Sciatic nerve (tissue), 2 donors: ENCODE measurements at regions not wholly inside any gene's neighbourhood (a gene's known extent, or its start where the extent isn't known, plus 50 kb on each side); places are given as distances from the start of the nearest gene placed in this dataset.

Source experiments
- ATAC-seq: fragments of 200-7000 bp; cut with Tn5 transposase; one replicate; pipeline ENCODE4 v1.9.1; 2020; ENCODE audit warnings: mild to moderate bottlenecking, moderate library complexity
- DNase-seq: peaks from one replicate; pipeline ENCODE4 v3.0.0-alpha.2; 2020; ENCODE audit warnings: low spot score
- intact Hi-C: fragments of 100-400 bp; cut with DNase I; formaldehyde crosslinking; loops from one replicate; pipeline ENCODE4 v1.14.2; 2022
- donor health status: DM: no; HTN: no; CAD: no.
- donor health status: DM: no; HTN: no; CAD: no.

- intact Hi-C loops, result no loop called here
- DNase-seq (no peak), ATAC-seq (no peak)
Observed at GRCh38 chr10:106251573-106251972, 912.9 kb downstream of the SORCS1 start.

GRCh38 chr10:106242301-106242700 lies 922.2 kb downstream of the SORCS1 start:
- no peak for ATAC-seq
- DNase-seq, result no peak
- intact Hi-C loops, result no loop called here

GRCh38 chr10:106226828-106227227 lies 937.7 kb downstream of the SORCS1 start:
- intact Hi-C loops, result no loop called here
- no peak for DNase-seq
- ATAC-seq, result no peak

GRCh38 chr10:106226142-106226541 lies 938.4 kb downstream of the SORCS1 start:
- intact Hi-C loops, result no loop called here
- no peak for ATAC-seq

GRCh38 chr10:106224676-106225075 lies 939.8 kb downstream of the SORCS1 start:
- ATAC-seq (no peak), DNase-seq (no peak)
- intact Hi-C loops, result no loop called here

More at GRCh38 chr10:106226142-106226541, 938.4 kb downstream of the SORCS1 start:
- DNase-seq, result no peak

GRCh38 chr10:106217627-106218026 lies 946.9 kb downstream of the SORCS1 start:
- intact Hi-C loops, result no loop called here
- ATAC-seq, result no peak
- DNase-seq, result no peak

- DNase-seq, result no peak
- intact Hi-C loops, result no loop called here
- no peak for ATAC-seq
Observed at GRCh38 chr10:106216085-106216484, 948.4 kb downstream of the SORCS1 start.

GRCh38 chr10:106214243-106214642 lies 950.3 kb downstream of the SORCS1 start:
- ATAC-seq, result no peak
- intact Hi-C loops, result no loop called here
- DNase-seq, result no peak

- no peak for ATAC-seq
- intact Hi-C loops, result no loop called here
- DNase-seq, result no peak
Observed at GRCh38 chr10:106213493-106213892, 951.0 kb downstream of the SORCS1 start.

GRCh38 chr10:106198275-106198674 lies 966.2 kb downstream of the SORCS1 start:
- intact Hi-C loops, result no loop called here
- DNase-seq (no peak), ATAC-seq (no peak)

- DNase-seq, result no peak
- intact Hi-C loops, result no loop called here
- no peak for ATAC-seq
Observed at GRCh38 chr10:106189292-106189691, 975.2 kb downstream of the SORCS1 start.

- ATAC-seq (no peak), DNase-seq (no peak)
- intact Hi-C loops, result no loop called here
Observed at GRCh38 chr10:106185951-106186350, 978.6 kb downstream of the SORCS1 start.

GRCh38 chr10:106183041-106183440 lies 981.5 kb downstream of the SORCS1 start:
- ATAC-seq, result no peak
- intact Hi-C loops, result no loop called here
- no peak for DNase-seq

GRCh38 chr10:106182542-106182941 lies 982.0 kb downstream of the SORCS1 start:
- no peak for DNase-seq
- no peak for ATAC-seq
- intact Hi-C loops, result no loop called here

GRCh38 chr10:106181501-106181900 lies 983.0 kb downstream of the SORCS1 start:
- intact Hi-C loops, result no loop called here
- no peak for DNase-seq
- ATAC-seq, result peak; percentile 89

- intact Hi-C loops, result no loop called here
- DNase-seq (no peak), ATAC-seq (no peak)
Observed at GRCh38 chr10:106179430-106179829, 985.1 kb downstream of the SORCS1 start.

- no peak for DNase-seq
- intact Hi-C loops, result no loop called here
- no peak for ATAC-seq
Observed at GRCh38 chr10:106175760-106176377, 988.6 kb downstream of the SORCS1 start.

GRCh38 chr10:106173838-106174237 lies 990.7 kb downstream of the SORCS1 start:
- intact Hi-C loops, result no loop called here
- no peak for DNase-seq
- ATAC-seq, result no peak

GRCh38 chr10:106169241-106169640 lies 995.3 kb downstream of the SORCS1 start:
- intact Hi-C loops, result no loop called here
- no peak for ATAC-seq

GRCh38 chr10:106167946-106168345 lies 996.6 kb downstream of the SORCS1 start:
- no peak for DNase-seq
- no peak for ATAC-seq
- intact Hi-C loops, result no loop called here

More at GRCh38 chr10:106169241-106169640, 995.3 kb downstream of the SORCS1 start:
- DNase-seq, result no peak

GRCh38 chr10:106158241-106158640 lies 1006.3 kb downstream of the SORCS1 start:
- DNase-seq, result no peak
- ATAC-seq, result no peak
- intact Hi-C loops, result no loop called here
